Liver (tissue), 8 donors: ENCODE measurements at regions not wholly inside any gene's neighbourhood (a gene's known extent, or its start where the extent isn't known, plus 50 kb on each side); places are given as distances from the start of the nearest gene placed in this dataset.

ENCODE experiments used
- DNase-seq: peaks from one replicate; pipeline ENCODE4 v3.0.0-alpha.2; 2017; ENCODE audit warnings: low spot score
- H3K27ac ChIP-seq, 2 donors: one replicate each; pipeline ENCODE4 v1.7.0; 2013; ENCODE audit warnings: inconsistent platforms in 2 of 2, low read length in 2 of 2, control low read depth in 1 of 2, low read depth in 1 of 2, mild to moderate bottlenecking in 1 of 2
- H3K27me3 ChIP-seq, 4 donors: one replicate each; pipeline versions ENCODE4 v1.6.1 to v1.7.0; 2013; ENCODE audit warnings: low read length in 3 of 4, inconsistent platforms in 1 of 4, mild to moderate bottlenecking in 1 of 4, moderate library complexity in 1 of 4; ENCODE audit not compliant: control insufficient read depth in 4 of 4, insufficient read depth in 4 of 4
- H3K36me3 ChIP-seq, 4 donors: one replicate each; pipeline versions ENCODE4 v1.6.1 to v1.7.0; 2013; ENCODE audit warnings: low read length in 3 of 4, mild to moderate bottlenecking in 3 of 4, low read depth in 1 of 4, moderate library complexity in 1 of 4; ENCODE audit not compliant: control insufficient read depth in 4 of 4, insufficient read depth in 3 of 4
- H3K4me1 ChIP-seq, 4 donors: one replicate each; pipeline versions ENCODE4 v1.6.1 to v1.7.0; 2013; ENCODE audit warnings: low read length in 3 of 4, mild to moderate bottlenecking in 3 of 4, moderate library complexity in 1 of 4; ENCODE audit not compliant: control insufficient read depth in 4 of 4, insufficient read depth in 4 of 4
- H3K4me3 ChIP-seq, 3 donors: one replicate each; pipeline versions ENCODE4 v1.6.1 to v1.7.0; 2013; ENCODE audit warnings: low read length in 3 of 3, control low read depth in 1 of 3, low read depth in 1 of 3, mild to moderate bottlenecking in 1 of 3
- H3K9ac ChIP-seq, 2 donors: one replicate each; pipeline ENCODE4 v1.7.0; 2013; ENCODE audit warnings: low read length in 2 of 2, mild to moderate bottlenecking in 2 of 2, moderate library complexity in 2 of 2, control low read depth in 1 of 2, low read depth in 1 of 2
- H3K9me3 ChIP-seq, 4 donors: one replicate each; pipeline versions ENCODE4 v1.6.1 to v1.7.0; 2013; ENCODE audit warnings: low read length in 3 of 4; ENCODE audit not compliant: control insufficient read depth in 4 of 4
- CTCF ChIP-seq: fragments of 150-350 bp; IDR thresholded peaks from 2 replicates; pipeline ENCODE4 v1.5.1; 2017; ENCODE audit warnings: improper control_type of control experiment, low read depth, low read length; ENCODE audit not compliant: missing input control
- EGR1 ChIP-seq, 2 donors: IDR thresholded peaks; 2 replicates each; pipeline ENCODE4 v1.6.1; 2016 to 2018; ENCODE audit warnings: antibody characterized with exemption in 2 of 2, low read depth in 2 of 2
- FOXA1 ChIP-seq: IDR thresholded peaks from 2 replicates; pipeline ENCODE4 v1.6.1; 2016; ENCODE audit warnings: antibody characterized with exemption
- FOXA2 ChIP-seq: IDR thresholded peaks from 2 replicates; pipeline ENCODE4 v1.6.1; 2016; ENCODE audit warnings: antibody characterized with exemption
- GABPA ChIP-seq, 2 donors: IDR thresholded peaks in 1 of 2; conservative IDR thresholded peaks in 1 of 2; 2 replicates each; pipeline ENCODE4 v1.6.1; 2016; ENCODE audit warnings: antibody characterized with exemption in 2 of 2, mild to moderate bottlenecking in 1 of 2, moderate library complexity in 1 of 2
- HNF4A ChIP-seq, 2 donors: conservative IDR thresholded peaks; 2 replicates each; pipeline ENCODE4 v1.6.1; 2016; ENCODE audit warnings: antibody characterized with exemption in 2 of 2, mild to moderate bottlenecking in 2 of 2
- HNF4G ChIP-seq: IDR thresholded peaks from 2 replicates; pipeline ENCODE4 v1.6.1; 2016; ENCODE audit warnings: antibody characterized with exemption
- MAX ChIP-seq: IDR thresholded peaks from 2 replicates; pipeline ENCODE4 v1.6.1; 2016; ENCODE audit warnings: antibody characterized with exemption
- NR2F2 ChIP-seq: IDR thresholded peaks from 2 replicates; pipeline ENCODE4 v1.6.1; 2016; ENCODE audit warnings: antibody characterized with exemption
- RAD21 ChIP-seq, 2 donors: IDR thresholded peaks; 2 replicates each; pipeline ENCODE4 v1.6.1; 2016; ENCODE audit warnings: antibody characterized with exemption in 2 of 2, mild to moderate bottlenecking in 2 of 2
- REST ChIP-seq: IDR thresholded peaks from 2 replicates; pipeline ENCODE4 v1.6.1; 2016; ENCODE audit warnings: antibody characterized with exemption, mild to moderate bottlenecking
- RXRA ChIP-seq, 2 donors: IDR thresholded peaks; 2 replicates each; pipeline ENCODE4 v1.6.1; 2017 to 2018; ENCODE audit warnings: antibody characterized with exemption in 2 of 2, mild to moderate bottlenecking in 1 of 2
- SP1 ChIP-seq: IDR thresholded peaks from 2 replicates; pipeline ENCODE4 v1.6.1; 2018; ENCODE audit warnings: antibody characterized with exemption, mild to moderate bottlenecking
- TAF1 ChIP-seq: conservative IDR thresholded peaks from 2 replicates; pipeline ENCODE4 v1.6.1; 2016; ENCODE audit warnings: antibody characterized with exemption, mild to moderate bottlenecking
- YY1 ChIP-seq: IDR thresholded peaks from 2 replicates; pipeline ENCODE4 v1.6.1; 2016; ENCODE audit warnings: antibody characterized with exemption, mild to moderate bottlenecking
- ZBTB33 ChIP-seq: IDR thresholded peaks from 2 replicates; pipeline ENCODE4 v1.6.1; 2016; ENCODE audit warnings: antibody characterized with exemption
- WGBS: extraction: QIAGEN DNeasy Blood & Tissue Kit; methylation state at CpG from one replicate; pipeline ENCODE4 v1.1.7; 2013; 5-methylcytosine and 5-hydroxymethylcytosine counted together
- donor health status: healthy.
- donor health status: healthy.
- donor health status: healthy.
- donor health status: healthy.
- donor health status: healthy.

GRCh38 chr21:27649762-27650161 is 682.9 kb upstream of the ADAMTS5 start:
- Histone ChIP-seq H3K4me1 (no peaks in the 10 kb centered on the region), H3K27me3 (peaks cover 0 to 2% (median 0%) of the 10 kb centered on the region in 4 donors), H3K4me3 (no peak overlapping the region), H3K9ac (no peak overlapping the region), H3K27ac (no peak overlapping the region), H3K9me3 (no peaks in the 10 kb centered on the region), H3K36me3 (no peaks in the 10 kb centered on the region)
- WGBS = 66% methylated on average over 3 of the region's 3 CpGs
- no peak for DNase-seq
- TF ChIP-seq CTCF = no peak
- TF ChIP-seq HNF4A (conservative IDR thresholded peaks at IDR 0.05) = no peak
- TF ChIP-seq YY1 = no peak
- no peak for TF ChIP-seq MAX
- TF ChIP-seq FOXA1 = no peak
- no peak for TF ChIP-seq HNF4G
- TF ChIP-seq SP1 = no peak

- H3K36me3 ChIP-seq = no peaks in the 10 kb centered on the region
- 71% methylated on average over 4 of the region's 4 CpGs for WGBS
- no peak overlapping the region for H3K4me3 ChIP-seq
- no peak for TF ChIP-seq RXRA (IDR thresholded peaks at IDR 0.05)
- no peak for TF ChIP-seq ZBTB33
- TF ChIP-seq FOXA2 = no peak
- TF ChIP-seq SP1 = no peak
- no peaks in the 10 kb centered on the region for H3K27me3 ChIP-seq
- no peak overlapping the region for H3K9ac ChIP-seq
- H3K4me1 ChIP-seq = no peaks in the 10 kb centered on the region
- no peak overlapping the region for H3K27ac ChIP-seq
- no peaks in the 10 kb centered on the region for H3K9me3 ChIP-seq
- no peak for DNase-seq
Measured at GRCh38 chr21:27649323-27649722, 682.4 kb upstream of the ADAMTS5 start.

- H3K36me3 ChIP-seq = no peaks in the 10 kb centered on the region
- no peak overlapping the region for H3K27ac ChIP-seq
- H3K4me1 ChIP-seq = no peaks in the 10 kb centered on the region
- H3K9me3 ChIP-seq = no peaks in the 10 kb centered on the region
- no peak for DNase-seq
- H3K4me3 ChIP-seq = no peak overlapping the region
- WGBS = 80% methylated on average over 1 of the region's 1 CpG
- no peak overlapping the region for H3K9ac ChIP-seq
- peaks cover 0 to 4% (median 0%) of the 10 kb centered on the region in 4 donors for H3K27me3 ChIP-seq
- TF ChIP-seq RXRA (IDR thresholded peaks at IDR 0.05) = no peak
- TF ChIP-seq GABPA (IDR thresholded peaks at IDR 0.05 in 1 of 2, conservative IDR thresholded peaks at IDR 0.05 in 1 of 2) = no peak
- no peak for TF ChIP-seq FOXA2
- TF ChIP-seq YY1 = no peak
- no peak for TF ChIP-seq EGR1 (IDR thresholded peaks at IDR 0.05; ENCODE audit: low read depth in 2 of 2)
- no peak for TF ChIP-seq HNF4G
- no peak for TF ChIP-seq HNF4A (conservative IDR thresholded peaks at IDR 0.05)
- no peak for TF ChIP-seq NR2F2
- TF ChIP-seq REST = no peak
- no peak for TF ChIP-seq RAD21 (IDR thresholded peaks at IDR 0.05)
- TF ChIP-seq CTCF = no peak
- TF ChIP-seq TAF1 = no peak
Measured at GRCh38 chr21:27648560-27648959, 681.7 kb upstream of the ADAMTS5 start.
